ENCODE measurements at regions not wholly inside any gene's neighbourhood (a gene's known extent, or its start where the extent isn't known, plus 50 kb on each side); places are given as distances from the start of the nearest gene placed in this dataset.

DNA sequence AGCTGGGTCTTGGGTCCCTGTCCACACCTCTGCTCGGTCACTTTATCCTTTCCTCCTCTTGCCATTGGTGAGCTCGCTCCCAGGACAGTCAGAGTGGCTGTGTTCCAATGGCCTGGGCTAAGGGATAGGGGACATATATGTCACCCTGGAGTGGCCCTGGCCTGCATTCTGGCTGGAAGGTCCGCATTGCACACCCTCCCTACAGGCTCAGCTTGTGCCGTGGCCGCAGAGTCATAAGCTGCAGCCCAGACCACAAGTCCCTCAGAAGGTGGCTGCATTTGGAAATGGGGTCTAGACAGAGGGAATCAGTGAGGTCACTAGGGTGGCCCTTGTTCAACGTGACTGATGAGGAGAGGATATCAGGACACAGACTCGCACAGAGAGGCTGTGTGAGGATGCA lies 363.8 kb upstream of the SHH start:
- DNase-seq (ENCODE audit: low read depth, low spot score) (no peak), FAIRE-seq (no peak)
- BruUV-seq (replicated peaks) = no TSS peak
- ChIA-PET CTCF (no interaction called here), POLR2A (no interaction called here)
- dilution Hi-C loops (cut with MboI; ENCODE audit: extremely low pct_ligation_motif_present, low sequenced_read_pairs) = no loop called here
- intact Hi-C loops (cut with micrococcal nuclease) = no loop called here
- Histone ChIP-seq H3K4me2 (ENCODE audit: insufficient read depth, low read length) (no peak overlapping the region), H2AFZ (ENCODE audit: low read depth, low read length) (no peak overlapping the region), H3K79me2 (ENCODE audit: control insufficient read depth, insufficient read depth, low read length) (no peaks in the 10 kb centered on the region), H3K9ac (replicated peaks; ENCODE audit: extremely low read depth, insufficient read depth, low read length) (no peak overlapping the region), H3K9me3 (replicated peaks; ENCODE audit: control insufficient read depth, insufficient read depth, low read length) (no peaks in the 10 kb centered on the region), H3K27me3 (ENCODE audit: control insufficient read depth in 2 of 2, insufficient read depth in 2 of 2, low read length in 2 of 2) (no peaks in the 10 kb centered on the region), H4K20me1 (replicated peaks; ENCODE audit: control insufficient read depth, extremely low read depth, insufficient read depth, low read length) (no peaks in the 10 kb centered on the region), H3K4me1 (ENCODE audit: control insufficient read depth, extremely low read depth, insufficient read depth, low read length) (no peaks in the 10 kb centered on the region), H3K27ac (ENCODE audit: insufficient read depth, low read depth, low read length) (no peak overlapping the region), H3K9me1 (replicated peaks; ENCODE audit: control insufficient read depth, extremely low read depth, insufficient read depth, low read length) (no peaks in the 10 kb centered on the region), H3K4me3 (replicated peaks in 1 of 3; ENCODE audit: insufficient read depth in 1 of 3, low read depth in 1 of 3, low read length in 3 of 3) (no peak overlapping the region), H3K36me3 (ENCODE audit: control insufficient read depth in 2 of 2, extremely low read depth in 1 of 2, insufficient read depth in 2 of 2, low read length in 2 of 2) (no peaks in the 10 kb centered on the region)
- TF ChIP-seq EZH2 (IDR thresholded peaks at IDR 0.05; ENCODE audit: borderline replicate concordance, low read depth, low read length, severe bottlenecking) (no peak), POLR2A (IDR thresholded peaks at IDR 0.05; ENCODE audit: low read depth, low read length) (no peak), MYC (IDR thresholded peaks at IDR 0.05; ENCODE audit: low read depth, low read length) (no peak), FOS (IDR thresholded peaks at IDR 0.05; ENCODE audit: borderline replicate concordance, insufficient read depth, low read length) (no peak), GATA2 (IDR thresholded peaks at IDR 0.05; ENCODE audit: insufficient read depth, insufficient read length, low read depth, low read length) (no peak), JUN (IDR thresholded peaks at IDR 0.05; ENCODE audit: borderline replicate concordance, insufficient read depth, insufficient read length, low read depth) (no peak), POLR2AphosphoS5 (IDR thresholded peaks at IDR 0.05; ENCODE audit: insufficient read depth, low read depth, low read length) (no peak)
- TF ChIP-seq, protein P1, sequence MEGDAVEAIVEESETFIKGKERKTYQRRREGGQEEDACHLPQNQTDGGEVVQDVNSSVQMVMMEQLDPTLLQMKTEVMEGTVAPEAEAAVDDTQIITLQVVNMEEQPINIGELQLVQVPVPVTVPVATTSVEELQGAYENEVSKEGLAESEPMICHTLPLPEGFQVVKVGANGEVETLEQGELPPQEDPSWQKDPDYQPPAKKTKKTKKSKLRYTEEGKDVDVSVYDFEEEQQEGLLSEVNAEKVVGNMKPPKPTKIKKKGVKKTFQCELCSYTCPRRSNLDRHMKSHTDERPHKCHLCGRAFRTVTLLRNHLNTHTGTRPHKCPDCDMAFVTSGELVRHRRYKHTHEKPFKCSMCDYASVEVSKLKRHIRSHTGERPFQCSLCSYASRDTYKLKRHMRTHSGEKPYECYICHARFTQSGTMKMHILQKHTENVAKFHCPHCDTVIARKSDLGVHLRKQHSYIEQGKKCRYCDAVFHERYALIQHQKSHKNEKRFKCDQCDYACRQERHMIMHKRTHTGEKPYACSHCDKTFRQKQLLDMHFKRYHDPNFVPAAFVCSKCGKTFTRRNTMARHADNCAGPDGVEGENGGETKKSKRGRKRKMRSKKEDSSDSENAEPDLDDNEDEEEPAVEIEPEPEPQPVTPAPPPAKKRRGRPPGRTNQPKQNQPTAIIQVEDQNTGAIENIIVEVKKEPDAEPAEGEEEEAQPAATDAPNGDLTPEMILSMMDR (IDR thresholded peaks at IDR 0.05; ENCODE audit: extremely low read depth in 1 of 2, insufficient read depth in 1 of 2, low read depth in 1 of 2, low read length in 2 of 2) = no peak
- TF ChIP-seq, protein P2, sequence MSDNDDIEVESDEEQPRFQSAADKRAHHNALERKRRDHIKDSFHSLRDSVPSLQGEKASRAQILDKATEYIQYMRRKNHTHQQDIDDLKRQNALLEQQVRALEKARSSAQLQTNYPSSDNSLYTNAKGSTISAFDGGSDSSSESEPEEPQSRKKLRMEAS (IDR thresholded peaks at IDR 0.05; ENCODE audit: insufficient read depth, insufficient read length) = no peak
